ENCODE measurements at regions not wholly inside any gene's neighbourhood (a gene's known extent, or its start where the extent isn't known, plus 50 kb on each side); places are given as distances from the start of the nearest gene placed in this dataset.
"Not testable (repeated sequence)": the region's sequence is repeated elsewhere in the genome, so short reads cannot be mapped to it uniquely, and the experiment has no call there.

DNA sequence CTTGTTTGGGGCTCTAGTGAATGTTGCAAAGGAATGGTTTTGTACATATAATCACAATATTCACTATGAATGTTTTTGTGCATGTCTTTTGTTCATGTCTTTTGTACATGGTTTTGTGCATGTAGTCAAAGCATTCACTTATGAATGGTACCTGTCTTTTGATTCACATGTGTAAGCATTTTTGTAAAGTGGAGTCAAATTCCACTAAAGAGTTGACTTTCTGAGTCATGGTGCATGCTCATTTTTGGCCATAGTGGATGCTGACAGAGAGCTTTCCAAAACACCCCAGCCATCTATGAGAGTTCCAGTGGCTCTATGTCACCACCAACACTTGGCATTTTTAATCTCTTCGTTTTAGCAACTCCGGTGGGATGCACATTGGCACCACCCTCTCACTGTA, 1185.9 kb upstream of the TMEM132C start:
- DNase-seq (ENCODE audit: low read depth in 2 of 3, low spot score in 2 of 3), result no peak

DNA sequence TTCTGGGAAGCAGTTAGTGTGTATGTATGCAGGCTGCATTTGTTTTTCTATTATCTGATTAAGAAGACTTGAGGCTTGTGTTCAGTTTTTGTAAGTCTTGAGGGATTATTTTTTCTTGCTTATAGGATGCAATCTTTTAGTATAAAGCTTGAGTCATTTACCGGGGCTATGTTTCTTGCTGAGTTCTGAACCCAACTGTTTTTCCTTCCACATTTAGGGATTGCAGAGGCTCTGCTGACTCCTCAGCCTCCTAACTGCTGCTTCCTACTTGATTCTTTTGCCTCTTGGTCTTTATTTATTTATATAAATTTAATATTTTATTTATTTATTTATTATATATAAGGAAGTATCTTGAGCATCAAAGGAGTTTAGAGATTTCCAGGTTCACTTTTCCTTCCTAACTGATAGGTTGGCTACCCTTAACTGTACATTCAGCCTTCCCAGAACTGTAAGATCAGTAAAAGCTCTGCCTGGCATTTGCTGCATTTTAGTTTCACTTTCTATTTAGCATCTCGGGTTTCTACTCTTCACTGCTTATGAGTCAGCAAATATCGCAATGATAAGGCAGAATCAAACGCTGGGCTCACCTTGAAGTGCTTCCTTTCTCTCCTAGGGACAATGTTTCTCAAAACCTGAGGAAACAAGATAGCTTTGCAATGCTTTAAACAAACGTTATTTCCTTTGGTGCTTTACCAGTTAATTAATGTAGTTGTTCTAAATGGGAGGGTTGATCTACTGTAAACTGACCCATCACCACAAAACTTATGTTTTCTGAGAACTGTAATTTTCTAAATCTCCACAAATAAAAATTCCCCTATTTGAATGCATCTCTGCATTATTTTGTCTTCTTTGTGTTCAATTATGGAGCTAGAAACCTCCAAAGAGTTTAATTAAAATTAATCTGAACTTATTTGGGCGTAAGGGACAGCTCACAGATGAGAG, 1183.7 kb upstream of the TMEM132C start:
- no peak for DNase-seq (ENCODE audit: low read depth in 2 of 3, low spot score in 2 of 3)

DNA sequence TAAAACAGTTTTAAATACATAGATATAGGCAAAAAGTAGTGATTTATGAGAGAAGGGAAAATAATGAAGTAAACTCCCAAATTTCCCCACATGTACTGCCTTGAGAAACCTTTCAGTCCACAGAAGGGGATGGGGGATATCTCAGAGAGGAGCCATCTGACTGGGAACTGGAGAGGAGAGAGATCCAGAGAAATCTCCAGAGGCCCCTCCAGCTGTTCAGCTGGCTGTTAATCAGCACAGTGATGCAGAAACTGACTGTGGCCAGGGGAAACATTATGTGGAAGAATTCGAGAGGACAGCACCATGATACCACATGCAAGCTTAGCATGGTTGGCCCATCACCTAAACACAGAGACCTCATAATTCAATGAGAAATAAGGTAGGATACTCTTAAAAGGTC, 1165.9 kb upstream of the TMEM132C start:
- DNase-seq (ENCODE audit: low read depth in 2 of 3, low spot score in 2 of 3), result no peak

DNA sequence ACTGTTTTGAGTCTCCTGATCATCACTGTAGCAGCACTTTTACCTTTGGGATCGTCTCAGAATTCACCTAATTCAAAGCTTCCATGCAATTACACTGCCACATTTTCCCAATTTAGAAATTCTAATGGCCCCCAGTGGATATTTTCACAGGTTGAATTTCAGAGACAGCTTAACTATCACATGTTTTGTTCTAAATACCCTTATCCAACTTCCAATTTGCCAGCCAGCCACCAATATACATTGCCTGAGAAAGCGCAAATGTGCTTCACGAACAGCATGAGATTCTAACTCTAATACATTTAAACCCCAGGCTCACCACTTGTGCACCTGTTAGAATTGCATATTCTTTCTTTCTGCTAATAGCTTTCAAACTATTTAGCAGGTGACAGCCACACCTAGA, 1160.9 kb upstream of the TMEM132C start:
- no peak for DNase-seq (ENCODE audit: low read depth in 2 of 3, low spot score in 2 of 3)

DNA sequence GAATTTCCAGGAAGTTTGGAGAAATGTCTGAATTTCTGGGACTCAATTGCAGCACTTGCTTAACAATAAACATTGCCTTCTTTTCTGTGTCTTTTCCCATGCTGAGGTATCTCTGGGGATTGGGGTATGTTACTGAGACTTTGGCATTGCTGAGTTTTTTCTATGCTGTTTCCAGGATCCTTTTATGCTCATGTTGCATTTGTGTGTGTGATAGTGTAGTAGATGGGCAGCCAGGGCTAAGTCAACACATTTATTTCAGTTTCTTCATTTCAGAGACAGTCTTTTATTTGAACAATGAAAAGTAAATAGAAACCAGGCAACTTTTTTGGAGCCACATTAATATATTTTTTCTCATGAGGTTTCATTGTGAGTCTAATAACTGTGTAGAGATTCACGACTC, 1160.3 kb upstream of the TMEM132C start:
- no peak for DNase-seq (ENCODE audit: low read depth in 2 of 3, low spot score in 2 of 3)

DNA sequence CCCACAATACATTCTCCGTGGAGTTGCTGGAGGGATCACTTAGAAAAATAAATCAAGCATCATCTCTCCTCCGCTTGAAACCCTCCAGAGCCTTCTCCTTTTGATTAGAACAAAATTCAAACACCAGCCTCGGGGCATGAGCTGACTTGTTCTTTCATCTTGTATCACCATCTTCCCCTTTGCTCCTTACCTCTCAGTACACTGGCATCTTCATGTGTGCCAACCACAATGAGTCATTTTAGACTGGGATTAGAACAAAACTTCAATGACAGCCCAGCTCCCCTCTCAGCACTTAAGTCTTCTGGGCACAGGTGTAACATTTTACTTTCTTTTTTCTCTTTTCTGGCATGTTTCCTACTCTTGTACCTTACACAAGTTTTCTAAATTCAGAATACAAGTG, 1159.2 kb upstream of the TMEM132C start:
- DNase-seq (ENCODE audit: low read depth in 2 of 3, low spot score in 2 of 3), result no peak

DNA sequence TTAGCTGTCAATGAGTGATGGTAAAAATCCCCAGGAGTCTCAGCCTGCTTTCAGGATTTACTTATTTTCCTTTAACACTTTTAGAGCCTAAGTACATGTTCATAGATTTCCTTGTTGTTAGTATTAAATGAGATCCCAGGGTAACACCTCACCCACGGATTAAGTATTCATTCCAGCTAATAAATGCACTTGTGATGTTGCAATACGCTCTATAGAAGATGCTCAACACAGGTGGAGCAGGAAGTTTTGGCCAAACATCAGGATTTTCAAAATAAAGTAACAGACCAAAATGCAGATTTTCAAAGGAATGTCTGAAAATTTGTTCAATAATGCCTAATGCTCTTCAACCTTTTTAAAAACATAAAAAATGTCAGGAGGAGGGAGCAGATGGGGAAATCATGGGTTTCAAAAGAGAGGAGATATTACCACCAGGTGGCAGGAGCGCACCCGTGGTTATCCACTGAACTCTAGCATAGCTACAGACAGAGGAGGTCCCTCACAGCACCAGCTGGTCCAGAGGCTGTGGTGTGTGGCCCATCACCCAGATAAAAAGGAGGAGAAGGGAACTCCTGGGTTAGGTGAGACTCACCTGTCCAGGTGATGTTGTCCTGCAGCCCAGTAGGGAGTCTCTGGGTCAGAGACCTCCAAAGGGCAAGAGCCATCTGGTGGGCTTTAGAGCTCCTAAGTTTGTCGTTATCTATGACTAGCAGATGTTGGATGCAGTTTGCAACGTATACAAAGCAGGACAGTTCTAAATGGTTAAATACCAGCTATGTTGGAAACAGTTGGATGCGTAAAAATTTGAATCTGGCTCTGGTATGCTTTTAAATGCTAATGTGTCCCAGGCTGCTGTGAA, 1158.4 kb upstream of the TMEM132C start:
- no peak for DNase-seq (ENCODE audit: low read depth in 2 of 3, low spot score in 2 of 3)

DNA sequence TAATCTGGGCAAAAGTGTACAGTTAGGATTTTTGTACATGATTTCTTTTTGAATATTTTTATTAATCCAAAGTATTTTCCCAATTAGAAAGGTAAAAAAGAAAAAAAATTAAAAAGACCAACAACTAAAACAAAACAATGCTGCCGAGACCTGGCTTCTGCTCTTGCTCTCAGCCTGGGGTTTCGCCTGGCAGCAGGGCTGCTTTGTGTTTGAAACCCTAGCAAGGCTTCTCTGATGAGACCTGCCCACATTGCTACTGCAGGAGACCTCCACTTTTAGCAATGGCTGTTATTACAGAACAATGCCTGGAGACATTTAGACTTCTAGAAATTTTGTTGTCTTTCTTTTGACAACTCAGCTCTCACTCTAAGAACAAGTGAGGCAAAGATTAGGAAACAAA, 1153.0 kb upstream of the TMEM132C start:
- DNase-seq (ENCODE audit: low read depth in 2 of 3, low spot score in 2 of 3), result no peak

DNA sequence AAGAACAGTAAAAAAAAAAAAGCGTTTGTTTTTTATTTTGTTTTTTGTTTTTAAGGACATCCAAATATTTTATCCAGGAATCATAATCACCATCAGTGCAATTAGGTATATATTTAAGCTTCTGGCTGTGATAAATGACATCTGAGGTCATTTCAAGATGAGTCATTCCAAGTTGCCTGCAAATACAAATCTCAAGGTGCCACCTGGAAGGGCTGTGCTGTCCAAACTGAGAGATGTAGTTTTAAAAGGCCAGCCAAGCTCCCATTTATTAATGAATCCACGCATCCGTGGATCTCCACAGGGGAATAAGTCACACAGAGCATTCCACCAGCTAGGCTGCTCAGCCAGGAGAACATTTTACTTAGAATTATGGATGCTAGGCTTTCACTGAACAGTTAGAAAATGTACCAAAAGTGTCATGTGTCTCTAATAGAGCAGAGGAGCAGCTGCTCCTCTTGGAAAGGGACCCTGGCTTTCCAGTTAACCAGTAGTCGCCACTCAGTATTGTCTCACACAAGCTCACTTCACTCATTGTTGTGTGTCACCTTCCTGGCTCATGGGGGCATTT, 1151.4 kb upstream of the TMEM132C start:
- no peak for DNase-seq (ENCODE audit: low read depth in 2 of 3, low spot score in 2 of 3)

DNA sequence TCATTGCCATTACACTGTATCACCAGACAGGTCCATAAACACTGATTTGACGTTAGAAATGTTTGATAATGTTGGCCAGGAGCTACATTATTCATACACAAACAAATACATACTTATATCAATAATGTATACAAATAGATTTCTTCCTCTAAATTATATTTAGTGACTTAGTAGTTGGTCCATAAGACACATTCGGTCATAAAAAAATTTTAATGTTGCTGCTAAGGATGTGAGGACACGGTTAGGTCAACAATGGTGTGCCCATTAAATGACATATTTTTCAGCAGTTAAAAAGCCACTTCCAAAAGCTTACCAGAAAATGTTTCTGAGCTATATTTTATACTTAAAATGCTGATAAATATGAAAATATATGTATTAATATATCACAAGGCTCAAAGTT, 1148.7 kb upstream of the TMEM132C start:
- DNase-seq (ENCODE audit: low read depth in 2 of 3, low spot score in 2 of 3), result no peak

DNA sequence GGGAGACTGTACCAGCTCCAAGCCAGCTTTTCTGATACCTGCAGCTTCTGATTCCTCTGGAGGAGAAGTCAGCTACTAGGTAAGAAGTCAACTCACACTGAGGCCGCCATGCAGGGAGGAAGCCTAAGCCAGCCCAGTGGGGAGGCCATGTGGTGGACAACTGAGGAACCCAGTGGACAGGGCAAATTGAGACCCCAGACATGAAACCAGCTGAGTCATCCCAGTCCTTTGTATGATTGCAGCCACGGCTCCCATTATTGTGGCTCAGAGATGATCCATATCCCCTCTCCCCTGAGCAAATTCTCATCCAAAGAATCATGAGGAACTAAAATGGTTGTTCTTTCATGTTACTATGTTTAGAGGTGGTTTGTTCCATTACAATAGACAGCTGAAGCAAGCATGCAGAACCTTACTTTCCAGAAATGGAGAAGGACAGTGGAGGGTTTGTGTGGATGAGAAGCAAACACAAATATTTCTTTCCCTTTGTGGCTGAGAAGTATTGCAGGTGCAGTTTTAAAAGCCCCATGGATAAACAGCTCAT, 1147.3 kb upstream of the TMEM132C start:
- DNase-seq (ENCODE audit: low read depth in 2 of 3, low spot score in 2 of 3), result no peak

DNA sequence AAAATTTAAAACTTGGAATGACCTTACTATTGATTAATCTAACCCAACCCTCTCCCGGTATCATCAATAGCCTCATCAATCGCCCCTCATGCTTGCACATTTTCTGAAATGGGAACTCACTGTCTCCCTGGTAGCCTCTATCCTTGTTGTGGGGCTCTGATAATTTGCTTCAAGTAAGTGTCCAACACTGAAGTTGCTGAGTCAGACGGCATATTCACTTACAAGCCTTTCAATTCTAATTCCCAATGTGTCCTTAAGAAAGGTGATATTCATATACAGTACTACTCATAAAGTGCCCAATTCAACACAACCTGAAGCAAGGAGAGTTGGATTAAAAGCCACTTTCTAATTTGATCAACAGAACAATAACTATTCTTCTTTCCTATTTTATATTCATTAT, 1146.1 kb upstream of the TMEM132C start:
- DNase-seq (ENCODE audit: low read depth in 2 of 3, low spot score in 2 of 3), result no peak

DNA sequence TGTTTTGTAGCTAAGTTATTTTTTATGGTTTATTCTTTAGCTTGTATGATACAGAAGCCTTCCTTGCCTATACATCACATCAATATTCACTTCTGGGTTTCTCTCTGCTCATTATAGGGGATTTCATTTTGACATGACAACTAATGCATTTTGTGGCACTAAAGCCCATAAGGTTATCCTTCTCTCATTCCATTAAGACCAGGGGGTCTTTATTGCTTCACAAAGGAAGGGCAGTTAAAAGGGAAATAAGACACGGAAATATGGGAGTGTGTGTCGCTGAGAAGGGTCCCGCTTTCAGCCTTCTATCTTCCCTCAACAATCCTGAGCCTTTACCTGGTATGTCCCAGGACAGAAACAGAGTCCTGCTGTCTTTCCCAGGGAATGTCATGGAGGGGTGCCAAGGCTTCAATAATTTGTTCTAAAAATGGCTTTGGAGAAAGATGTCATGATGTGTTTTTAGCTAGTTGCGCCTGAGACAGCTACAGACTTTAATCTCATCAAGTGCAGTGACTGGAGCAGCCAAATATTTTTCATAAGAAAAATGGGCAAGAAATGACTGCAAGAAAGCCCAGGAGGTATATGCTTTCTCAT, 1145.4 kb upstream of the TMEM132C start:
- no peak for DNase-seq (ENCODE audit: low read depth in 2 of 3, low spot score in 2 of 3)

DNA sequence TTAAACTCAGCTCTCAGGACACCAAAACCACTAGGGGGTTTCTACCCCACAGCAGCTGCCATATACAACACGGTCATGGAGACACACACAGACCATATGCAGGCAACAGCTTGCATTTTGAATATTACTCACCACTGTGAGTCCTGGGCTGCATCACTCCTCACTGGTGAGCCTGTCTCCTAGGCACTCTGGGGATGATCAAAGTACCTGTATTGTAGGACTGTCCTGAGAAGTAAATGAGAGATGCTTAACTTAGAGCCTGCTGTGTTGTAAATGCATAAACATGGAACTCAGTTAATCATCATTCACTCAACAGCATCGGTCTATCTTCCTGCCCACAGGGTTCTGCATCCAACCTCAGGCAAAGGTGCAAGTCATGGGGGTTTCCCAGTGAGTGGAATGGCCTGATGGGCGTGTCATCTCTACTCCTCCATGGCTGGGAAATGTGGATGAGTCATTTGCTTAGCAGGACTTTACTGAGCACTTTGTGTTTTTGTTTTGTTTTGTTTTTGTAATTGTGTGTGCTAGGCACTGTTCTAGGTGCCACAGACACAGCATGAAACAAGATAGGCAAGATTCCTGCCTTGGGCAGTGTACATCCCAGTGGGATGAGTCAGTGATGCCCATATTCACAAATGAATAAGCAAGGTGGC, 1141.2 kb upstream of the TMEM132C start:
- no peak for DNase-seq (ENCODE audit: low read depth in 2 of 3, low spot score in 2 of 3)

DNA sequence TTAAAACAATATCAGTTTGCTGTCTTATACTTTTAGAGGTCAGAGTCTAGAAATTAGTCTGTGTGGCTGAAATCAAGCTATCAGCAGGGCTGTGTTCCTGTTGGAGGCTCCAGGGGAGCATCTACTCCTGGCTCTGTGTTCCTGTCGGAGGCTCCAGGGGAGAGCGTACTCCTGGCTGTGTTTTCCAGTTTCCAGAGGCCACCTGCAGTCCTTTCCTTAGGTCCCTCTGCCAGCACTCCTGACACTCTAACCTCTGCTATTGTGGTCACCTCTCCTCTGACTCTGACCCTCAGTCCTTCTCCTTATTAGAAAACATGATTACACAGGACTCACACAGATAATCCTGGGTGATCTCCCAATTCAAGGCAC, 1140.7 kb upstream of the TMEM132C start:
- no peak for DNase-seq (ENCODE audit: low read depth in 2 of 3, low spot score in 2 of 3)

DNA sequence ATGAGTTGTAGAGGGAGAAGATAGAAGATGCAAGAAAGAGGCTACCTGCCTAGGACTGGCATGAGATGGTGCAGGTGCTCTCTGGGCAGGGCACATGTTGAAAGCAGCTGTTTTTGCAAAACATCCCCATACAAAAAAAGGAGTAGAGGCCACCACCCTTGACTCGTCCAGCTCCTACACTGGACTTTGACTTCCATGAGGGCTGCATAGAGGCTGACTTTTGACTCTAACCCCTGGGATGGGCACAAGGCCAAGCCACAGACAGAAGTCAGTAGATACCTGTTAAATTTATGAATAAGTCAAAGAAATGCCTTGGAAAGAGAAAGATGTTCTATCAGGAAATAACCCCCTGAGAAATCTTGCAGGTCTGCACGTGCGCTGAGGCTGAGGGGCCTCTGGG, 1139.1 kb upstream of the TMEM132C start:
- no peak for DNase-seq (ENCODE audit: low read depth in 2 of 3, low spot score in 2 of 3)

DNA sequence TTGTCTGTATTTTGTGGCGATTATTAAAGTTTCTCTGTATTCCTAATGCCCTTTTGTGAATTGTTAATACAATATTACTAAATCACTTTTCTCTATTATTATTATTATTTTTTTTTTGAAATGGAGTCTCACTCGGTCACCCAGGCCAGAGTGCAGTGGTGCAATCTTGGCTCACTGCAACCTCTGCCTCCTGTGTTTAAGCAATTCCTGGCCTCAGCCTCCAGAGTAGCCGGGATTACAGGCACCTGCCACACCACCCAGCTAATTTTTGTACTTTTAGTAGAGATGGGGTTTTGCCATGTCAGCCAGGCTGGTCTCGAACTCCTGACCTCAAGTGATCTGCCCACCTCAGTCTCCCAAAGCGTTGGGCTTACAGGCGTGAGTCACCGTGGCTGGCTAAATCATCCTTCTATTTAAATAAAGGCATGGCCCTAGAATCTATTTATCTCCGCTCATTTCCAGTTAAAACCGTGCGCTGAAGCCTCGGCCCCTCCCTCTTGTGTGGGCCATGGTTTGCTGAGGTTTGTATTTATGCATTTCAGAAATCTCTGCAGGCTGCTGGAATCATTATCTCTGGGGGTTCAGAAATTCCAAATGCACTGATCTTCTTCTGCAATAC, 1136.4 kb upstream of the TMEM132C start:
- no peak for DNase-seq (ENCODE audit: low read depth in 2 of 3, low spot score in 2 of 3)

DNA sequence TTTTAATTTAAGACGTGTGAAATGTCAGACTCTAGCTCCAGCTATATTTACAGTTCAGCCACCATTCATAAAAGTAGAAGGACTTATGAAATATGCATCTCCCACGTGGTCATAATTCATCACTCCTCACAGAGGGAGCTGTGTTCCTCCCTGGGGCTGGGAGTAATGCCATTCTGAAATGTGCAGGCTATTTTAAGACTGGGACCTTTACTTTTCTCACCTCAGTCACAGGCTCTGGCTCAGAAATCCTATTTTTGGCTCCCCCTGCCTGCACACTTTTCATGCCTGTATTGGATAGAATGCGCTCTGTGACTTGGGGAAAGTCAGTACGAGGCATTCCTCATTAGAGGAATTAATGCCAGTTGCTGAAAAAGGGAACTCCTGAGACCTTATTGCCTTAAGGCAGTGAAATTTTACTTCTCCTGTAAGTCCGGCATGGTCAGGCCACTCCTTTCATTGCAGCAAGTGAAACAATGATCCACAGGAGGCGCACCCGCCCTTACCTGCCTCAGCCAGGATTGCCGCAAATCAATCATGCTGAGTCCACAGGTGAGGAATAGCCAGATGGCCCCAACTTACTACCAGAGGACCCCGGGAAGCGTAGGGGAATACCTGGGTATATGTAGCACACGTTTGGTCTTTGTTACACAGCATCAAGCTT, 1133.2 kb upstream of the TMEM132C start:
- DNase-seq (ENCODE audit: low read depth in 2 of 3, low spot score in 2 of 3), result no peak

DNA sequence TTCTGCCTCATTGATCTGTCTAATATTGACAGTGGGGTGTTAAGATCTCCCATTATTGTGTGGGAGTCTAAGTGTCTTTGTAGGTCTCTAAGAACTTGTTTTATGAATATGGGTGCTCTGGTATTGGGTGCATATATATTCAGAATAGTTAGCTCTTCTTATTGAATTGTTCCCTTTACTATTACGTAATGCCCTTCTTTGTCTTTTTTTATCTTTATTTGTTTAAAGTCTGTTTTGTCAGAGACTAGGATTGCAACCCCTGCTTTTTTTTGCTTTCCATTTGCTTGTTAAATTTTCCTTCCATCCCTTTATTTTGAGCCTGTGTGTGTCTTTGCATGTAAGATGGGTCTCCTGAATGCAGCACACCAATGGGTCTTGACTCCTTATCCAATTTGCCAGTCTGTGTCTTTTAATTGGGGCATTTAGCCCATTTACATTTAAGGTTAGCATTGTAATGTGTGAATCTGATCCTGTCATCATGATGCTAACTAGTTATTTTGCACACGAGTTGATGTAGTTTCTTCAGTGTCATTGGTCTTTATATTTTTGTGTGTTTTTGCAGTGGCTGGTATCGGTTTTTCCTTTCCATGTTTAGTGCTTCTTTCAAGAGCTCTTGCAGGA, 1126.0 kb upstream of the TMEM132C start:
- DNase-seq (ENCODE audit: low read depth in 2 of 3, low spot score in 2 of 3), result not testable (repeated sequence)

Measured in activated CD8-positive, alpha-beta memory T cell treated with anti-CD3 and anti-CD28 coated beads for 48 hours (primary cell).